Neural crest cell (in vitro differentiated cells): ENCODE measurements at regions not wholly inside any gene's neighbourhood (a gene's known extent, or its start where the extent isn't known, plus 50 kb on each side); places are given as distances from the start of the nearest gene placed in this dataset.
A peak's percentile ranks its signal among the peaks of the same experiment; 100 is the strongest.

Experiments used
- DNase-seq: peaks from one replicate; pipeline ENCODE4 v3.0.0; 2021; ENCODE audit warnings: low read depth, mixed read lengths, low spot score
- H3K27ac Mint-ChIP-seq: one replicate; pipeline ENCODE4 v1.8.0; 2021; ENCODE audit warnings: mild to moderate bottlenecking, mixed read lengths; ENCODE audit not compliant: unreplicated experiment
- H3K27me3 Mint-ChIP-seq: 2 replicates; pipeline ENCODE4 v1.8.0; 2021; ENCODE audit warnings: low read depth, mild to moderate bottlenecking, mixed read lengths
- H3K36me3 Mint-ChIP-seq: 2 replicates; pipeline ENCODE4 v1.8.0; 2021; ENCODE audit warnings: low read depth, mild to moderate bottlenecking, mixed read lengths
- H3K4me1 Mint-ChIP-seq: 2 replicates; pipeline ENCODE4 v1.8.0; 2021; ENCODE audit warnings: mixed read lengths
- H3K4me3 Mint-ChIP-seq: one replicate; pipeline ENCODE4 v1.8.0; 2021; ENCODE audit warnings: mild to moderate bottlenecking, mixed read lengths
- H3K9me3 Mint-ChIP-seq: 2 replicates; pipeline ENCODE4 v1.8.0; 2021; ENCODE audit warnings: mixed read lengths
- TF ChIP-seq, protein P1 (sequence below): fragments of 200-600 bp; sonication (generic); conservative IDR thresholded peaks from 2 replicates; pipeline ENCODE4 v1.5.0; 2021; ENCODE audit warnings: antibody characterized with exemption, mild to moderate bottlenecking

DNA sequence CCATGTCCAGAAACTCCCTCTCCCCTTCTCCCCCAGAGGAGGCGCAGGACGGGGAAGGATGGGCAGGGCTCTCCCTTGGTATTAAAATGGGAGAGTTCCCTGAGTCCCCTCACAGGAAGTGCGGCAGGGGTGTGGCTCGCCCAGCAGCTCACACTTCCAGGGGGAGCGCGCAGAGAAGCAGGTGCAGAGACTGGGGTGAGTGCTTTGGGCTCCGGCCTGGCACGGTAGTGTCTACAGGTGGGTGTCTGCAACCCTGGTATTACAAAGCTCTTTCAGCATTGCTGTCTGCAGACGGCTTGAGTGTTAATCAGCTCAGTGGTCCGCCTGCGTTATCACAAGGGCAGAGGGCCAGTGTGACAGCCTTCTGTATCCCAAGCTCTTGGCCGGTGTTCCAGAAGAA, 114.9 kb upstream of the FBXL7 start:
- Mint-ChIP-seq H3K9me3 (peaks cover 3% of the 10 kb centered on the region), H3K4me1 (peaks cover 6% of the 10 kb centered on the region), H3K36me3 (peaks cover 3% of the 10 kb centered on the region), H3K4me3 (no peak overlapping the region), H3K27ac (no peak overlapping the region), H3K27me3 (peaks cover 3% of the 10 kb centered on the region)
- TF ChIP-seq, protein P1, sequence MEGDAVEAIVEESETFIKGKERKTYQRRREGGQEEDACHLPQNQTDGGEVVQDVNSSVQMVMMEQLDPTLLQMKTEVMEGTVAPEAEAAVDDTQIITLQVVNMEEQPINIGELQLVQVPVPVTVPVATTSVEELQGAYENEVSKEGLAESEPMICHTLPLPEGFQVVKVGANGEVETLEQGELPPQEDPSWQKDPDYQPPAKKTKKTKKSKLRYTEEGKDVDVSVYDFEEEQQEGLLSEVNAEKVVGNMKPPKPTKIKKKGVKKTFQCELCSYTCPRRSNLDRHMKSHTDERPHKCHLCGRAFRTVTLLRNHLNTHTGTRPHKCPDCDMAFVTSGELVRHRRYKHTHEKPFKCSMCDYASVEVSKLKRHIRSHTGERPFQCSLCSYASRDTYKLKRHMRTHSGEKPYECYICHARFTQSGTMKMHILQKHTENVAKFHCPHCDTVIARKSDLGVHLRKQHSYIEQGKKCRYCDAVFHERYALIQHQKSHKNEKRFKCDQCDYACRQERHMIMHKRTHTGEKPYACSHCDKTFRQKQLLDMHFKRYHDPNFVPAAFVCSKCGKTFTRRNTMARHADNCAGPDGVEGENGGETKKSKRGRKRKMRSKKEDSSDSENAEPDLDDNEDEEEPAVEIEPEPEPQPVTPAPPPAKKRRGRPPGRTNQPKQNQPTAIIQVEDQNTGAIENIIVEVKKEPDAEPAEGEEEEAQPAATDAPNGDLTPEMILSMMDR = no peak
- no peak for DNase-seq

DNA sequence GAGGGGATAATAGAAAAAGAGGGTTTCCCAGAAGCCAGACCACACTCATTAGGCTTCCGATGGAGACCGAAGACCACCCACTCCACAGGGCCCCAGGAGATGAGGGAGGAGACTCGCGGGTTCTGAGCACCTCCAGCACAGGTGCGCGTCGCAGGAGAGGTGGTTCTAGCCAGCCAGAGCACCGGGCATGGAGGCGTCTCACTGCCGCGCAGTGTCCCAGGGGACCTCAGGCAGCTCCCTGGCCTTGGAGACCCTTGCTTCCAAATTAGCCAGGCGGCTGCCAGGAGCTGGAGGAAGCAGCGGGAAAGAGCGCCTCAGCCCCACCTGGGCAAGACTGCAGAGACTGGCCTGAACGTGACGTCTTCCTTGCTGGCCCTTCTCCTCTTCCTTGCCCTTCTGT, 115.4 kb upstream of the FBXL7 start:
- H3K36me3 Mint-ChIP-seq = peaks cover 3% of the 10 kb centered on the region
- peaks cover 3% of the 10 kb centered on the region for H3K9me3 Mint-ChIP-seq
- peaks cover 5% of the 10 kb centered on the region for H3K27me3 Mint-ChIP-seq
- H3K4me3 Mint-ChIP-seq = no peak overlapping the region
- no peak for DNase-seq
- peaks cover 6% of the 10 kb centered on the region for H3K4me1 Mint-ChIP-seq
- H3K27ac Mint-ChIP-seq = no peak overlapping the region
- TF ChIP-seq, protein P1 = no peak

DNA sequence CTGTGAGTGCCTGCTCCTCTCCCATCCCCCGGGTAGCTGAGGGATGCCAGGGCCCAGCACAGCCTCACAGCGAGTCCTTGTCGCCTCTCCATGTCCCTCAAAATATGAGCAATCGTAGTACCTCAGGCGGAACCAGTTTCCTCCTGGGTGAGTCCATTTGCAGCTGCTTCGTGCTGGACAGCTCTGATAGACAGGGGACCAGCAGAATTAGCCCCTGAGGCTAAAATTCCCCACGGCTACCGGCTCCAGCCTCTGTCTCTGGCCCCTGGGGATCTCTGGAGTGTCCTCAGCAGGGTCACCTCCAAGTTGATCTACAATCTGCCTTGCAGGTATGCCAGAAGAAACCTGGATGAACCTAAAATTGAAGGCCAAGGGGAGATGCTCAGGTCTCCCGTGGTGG, 115.8 kb upstream of the FBXL7 start:
- H3K4me1 Mint-ChIP-seq = peaks cover 6% of the 10 kb centered on the region
- TF ChIP-seq, protein P1 = no peak
- H3K36me3 Mint-ChIP-seq = peaks cover 3% of the 10 kb centered on the region
- no peak overlapping the region for H3K27ac Mint-ChIP-seq
- H3K4me3 Mint-ChIP-seq = no peak overlapping the region
- no peak for DNase-seq
- H3K27me3 Mint-ChIP-seq = peaks cover 5% of the 10 kb centered on the region
- H3K9me3 Mint-ChIP-seq = peaks cover 3% of the 10 kb centered on the region

DNA sequence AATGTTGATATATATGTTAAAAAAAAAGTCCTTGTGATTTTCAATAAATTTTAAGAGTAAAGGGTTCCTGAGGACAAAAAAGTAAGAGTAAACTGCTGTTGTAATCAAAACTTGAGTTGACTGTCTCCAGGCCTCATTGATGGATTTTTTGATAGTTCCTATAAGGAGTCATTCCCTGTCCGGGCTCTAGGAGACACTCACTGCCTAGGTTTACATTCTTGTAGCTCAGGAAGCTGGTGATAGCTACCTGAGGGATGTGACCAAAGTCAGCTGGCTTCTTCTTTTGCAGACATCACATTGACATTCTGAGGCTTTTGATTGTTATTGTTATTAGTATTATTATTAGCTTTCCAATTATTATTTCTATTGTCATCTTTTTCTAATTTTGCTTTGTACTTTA, 116.5 kb upstream of the FBXL7 start:
- Mint-ChIP-seq H3K27ac (no peak overlapping the region), H3K27me3 (peaks cover 5% of the 10 kb centered on the region)

DNA sequence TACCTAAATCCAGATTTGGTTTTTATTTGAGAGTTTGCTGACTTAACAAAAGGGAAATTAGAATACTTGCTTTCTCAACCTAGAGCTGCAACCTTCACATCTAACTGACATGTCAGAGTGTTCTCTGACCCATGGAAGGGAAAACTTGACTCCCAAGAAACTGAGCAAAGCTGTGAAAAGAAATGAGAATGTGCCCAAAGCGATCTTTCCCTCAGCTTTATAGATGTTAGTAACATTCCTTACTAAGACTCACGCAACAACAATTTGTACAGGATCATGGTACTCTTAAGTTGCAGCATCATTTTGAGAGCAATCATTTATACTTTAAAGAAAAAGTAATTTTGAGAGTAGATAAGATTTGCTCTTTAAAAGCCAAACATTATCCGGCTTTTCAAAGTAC, 117.0 kb upstream of the FBXL7 start:
- no peak overlapping the region for H3K27ac Mint-ChIP-seq
- peaks cover 8% of the 10 kb centered on the region for H3K27me3 Mint-ChIP-seq
- peaks cover 6% of the 10 kb centered on the region for H3K4me1 Mint-ChIP-seq
- H3K4me3 Mint-ChIP-seq = no peak overlapping the region
- peaks cover 3% of the 10 kb centered on the region for H3K36me3 Mint-ChIP-seq
- DNase-seq = no peak
- TF ChIP-seq, protein P1 = no peak
- peaks cover 5% of the 10 kb centered on the region for H3K9me3 Mint-ChIP-seq

More for the DNA sequence above, 116.5 kb upstream of the FBXL7 start:
- Mint-ChIP-seq H3K36me3 (peaks cover 3% of the 10 kb centered on the region), H3K9me3 (peaks cover 5% of the 10 kb centered on the region), H3K4me3 (no peak overlapping the region), H3K4me1 (peaks cover 6% of the 10 kb centered on the region)
- TF ChIP-seq, protein P1 = peak; percentile 54
- DNase-seq = no peak
